Vagina (tissue), 2 donors: ENCODE measurements at regions not wholly inside any gene's neighbourhood (a gene's known extent, or its start where the extent isn't known, plus 50 kb on each side); places are given as distances from the start of the nearest gene placed in this dataset.

Source experiments
- CTCF ChIP-seq, 3 experiments: fragments of 450-650 bp in 2 of 3; fragments of 200-600 bp in 1 of 3; sonication (generic) in 1 of 3; IDR thresholded peaks; one replicate each; pipeline ENCODE4 v1.5.1; 2017 to 2019; ENCODE audit warnings: antibody characterized with exemption in 3 of 3, mild to moderate bottlenecking in 2 of 3, moderate library complexity in 2 of 3
- POLR2A ChIP-seq, 2 donors: fragments of 450-650 bp; IDR thresholded peaks; one replicate each; pipeline ENCODE4 v1.6.1; 2017; ENCODE audit warnings: antibody characterized with exemption in 2 of 2, mild to moderate bottlenecking in 2 of 2, moderate library complexity in 2 of 2
- POLR2AphosphoS5 ChIP-seq, 2 donors: sonication (generic); formaldehyde crosslinking; IDR thresholded peaks; one replicate each; pipeline ENCODE4 v1.9.0; 2017; ENCODE audit warnings: antibody characterized with exemption in 2 of 2, mild to moderate bottlenecking in 2 of 2, low read depth in 1 of 2; ENCODE audit not compliant: insufficient read depth in 1 of 2

- TF ChIP-seq POLR2A (IDR thresholded peaks at IDR 0.05) (no peak), CTCF (IDR thresholded peaks at IDR 0.05) (no peak), POLR2AphosphoS5 (IDR thresholded peaks at IDR 0.05; ENCODE audit: insufficient read depth in 1 of 2, low read depth in 1 of 2) (no peak)
These were observed 85.7 kb downstream of the PTPRS start for GRCh38 chr19:5254944-5255343.
